HFF-Myc (cell line): ENCODE measurements at regions not wholly inside any gene's neighbourhood (a gene's known extent, or its start where the extent isn't known, plus 50 kb on each side); places are given as distances from the start of the nearest gene placed in this dataset.

ENCODE experiments used
- DNase-seq: peaks from one replicate; pipeline ENCODE4 v3.0.0-alpha.2; 2011; ENCODE audit warnings: low read depth; ENCODE audit errors: extremely low read depth
- H3K4me3 ChIP-seq: replicated peaks from 2 replicates; pipeline ENCODE4 v1.5.1; 2011; ENCODE audit warnings: low read depth, mild to moderate bottlenecking, control low read depth, low read length
- CTCF ChIP-seq: IDR thresholded peaks from 2 replicates; pipeline ENCODE4 v1.5.1; 2012; ENCODE audit warnings: mild to moderate bottlenecking, low read depth, low read length, control low read depth; ENCODE audit errors: missing control alignments

DNA sequence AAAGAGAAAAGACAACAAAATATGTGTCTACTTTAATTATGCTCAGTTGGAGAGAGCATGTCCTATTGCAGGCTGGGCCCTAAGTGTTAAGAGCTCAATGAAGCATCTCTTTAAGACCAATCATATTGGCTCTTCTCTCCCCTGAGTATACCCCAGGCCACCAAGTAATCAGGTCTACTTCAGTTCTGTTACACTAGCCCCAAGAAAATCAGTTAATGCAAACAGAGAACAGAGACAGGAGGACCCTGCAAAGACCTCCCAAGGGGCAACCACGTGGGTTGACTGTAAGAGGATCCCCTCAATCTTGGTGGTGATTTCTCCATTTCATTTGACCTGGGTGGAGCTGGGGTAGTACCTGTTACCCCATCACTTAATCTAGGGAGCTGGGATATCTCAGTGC is 451.0 kb upstream of the ZNF507 start:
- no peak for DNase-seq
- no peak overlapping the region for H3K4me3 ChIP-seq
- no peak for TF ChIP-seq CTCF

DNA sequence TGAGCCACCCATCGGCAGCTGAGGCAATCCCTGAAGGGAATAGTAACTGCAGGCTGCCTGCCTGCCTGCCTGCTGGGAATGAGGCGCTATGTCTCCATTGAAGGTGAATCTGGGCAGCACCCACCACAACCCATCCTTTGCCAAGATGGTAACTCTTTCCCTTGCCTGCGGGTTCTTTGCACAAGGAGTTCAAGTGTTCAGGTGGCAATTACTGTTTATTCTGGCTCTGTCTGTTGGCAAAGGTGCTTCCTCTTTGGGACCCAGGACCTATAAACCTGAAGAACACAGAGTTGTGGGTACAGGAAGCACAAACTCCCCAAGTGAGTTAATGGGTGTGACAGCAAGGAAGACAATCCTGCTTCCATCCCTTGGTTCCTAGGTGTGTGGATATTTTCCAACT is 448.1 kb upstream of the ZNF507 start:
- H3K4me3 ChIP-seq, result no peak overlapping the region
- TF ChIP-seq CTCF, result no peak
- no peak for DNase-seq

GRCh38 chr19:31900991-31901390 is 444.4 kb upstream of the ZNF507 start:
- no peak for TF ChIP-seq CTCF
- DNase-seq, result no peak
- no peak overlapping the region for H3K4me3 ChIP-seq

DNA sequence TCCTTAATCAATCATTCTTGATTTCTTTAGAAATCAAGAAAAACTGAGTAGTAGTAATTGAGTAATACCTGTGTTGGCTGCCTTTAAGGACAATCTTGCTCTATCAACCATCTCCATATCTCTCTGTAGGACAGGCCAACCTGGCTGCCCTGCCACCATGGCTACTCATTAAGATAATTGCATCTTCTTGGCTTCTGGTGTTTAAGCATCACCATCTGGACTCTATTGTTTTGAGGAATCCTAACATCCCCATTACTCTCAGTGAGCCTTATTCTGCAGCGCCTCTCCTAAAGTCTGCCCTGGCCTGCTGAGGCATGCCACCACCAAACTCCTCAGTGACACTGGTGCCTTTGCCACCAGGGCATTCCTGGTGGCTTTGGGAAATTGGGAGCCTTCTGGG is 442.6 kb upstream of the ZNF507 start:
- TF ChIP-seq CTCF, result no peak
- no peak overlapping the region for H3K4me3 ChIP-seq
- DNase-seq, result no peak

DNA sequence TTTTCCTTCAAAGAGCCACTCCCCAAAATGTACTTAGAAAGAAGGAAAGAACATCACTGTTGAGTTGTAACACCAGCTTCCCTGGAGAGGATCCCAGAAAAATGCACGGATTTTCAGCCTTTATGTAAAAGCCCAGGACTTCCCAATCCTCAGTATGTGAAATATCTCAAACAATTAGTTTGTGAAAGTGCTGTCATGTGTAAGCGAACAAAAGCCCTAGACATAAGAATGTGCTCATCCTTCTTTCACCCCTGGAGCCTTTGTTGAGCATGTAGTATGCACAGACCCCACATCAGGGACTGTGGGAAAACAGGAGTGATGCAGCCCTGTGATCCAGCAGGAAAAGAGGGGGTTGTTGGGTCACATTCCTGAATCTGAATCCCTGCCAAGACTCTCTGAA is 441.4 kb upstream of the ZNF507 start:
- DNase-seq, result no peak
- no peak for TF ChIP-seq CTCF
- no peak overlapping the region for H3K4me3 ChIP-seq

GRCh38 chr19:31906111-31906871 is 439.1 kb upstream of the ZNF507 start:
- TF ChIP-seq CTCF, result no peak
- H3K4me3 ChIP-seq, result no peak overlapping the region
- DNase-seq, result no peak

- H3K4me3 ChIP-seq, result no peak overlapping the region
- no peak for DNase-seq
- no peak for TF ChIP-seq CTCF
Measured at GRCh38 chr19:31907661-31908060, 437.7 kb upstream of the ZNF507 start.
